IMR-90 (cell line): ENCODE measurements at regions not wholly inside any gene's neighbourhood (a gene's known extent, or its start where the extent isn't known, plus 50 kb on each side); places are given as distances from the start of the nearest gene placed in this dataset.

Experiments used
- ATAC-seq: fragments of 200-7000 bp; cut with Tn5 transposase; 2 replicates; pipeline ENCODE4 v1.9.1; 2020; ENCODE audit warnings: low read depth, mild to moderate bottlenecking, moderate library complexity
- BruUV-seq: library from RNA; stranded (reverse); fragments of 400-500 nt; replicated peaks from 2 replicates; lab custom pipeline; 2021; lab: Mats Ljungman, UMichigan
- CTCF ChIA-PET: fragments of 300-600 bp; formaldehyde crosslinking; extraction: SDS; loops from one replicate; lab custom pipeline; 2021; ENCODE audit warnings: antibody characterized with exemption; lab: Yijun Ruan, JAX
- POLR2A ChIA-PET: fragments of 300-600 bp; sonication (Branson Sonifier 250); formaldehyde crosslinking; loops from one replicate; lab custom pipeline; 2022; ENCODE audit warnings: antibody characterized with exemption; ENCODE audit not compliant: unreplicated experiment; lab: Charles Lee
- DNase-seq: peaks from one replicate; pipeline ENCODE4 v3.0.0; 2013
- H2AFZ ChIP-seq: replicated peaks from 2 replicates; pipeline ENCODE3; 2013; ENCODE audit warnings: low read length, mild to moderate bottlenecking; ENCODE audit not compliant: poor library complexity
- H2AK5ac ChIP-seq: 2 replicates; pipeline ENCODE4 v1.6.1; 2013; ENCODE audit warnings: low read depth, low read length, inconsistent platforms
- H2AK9ac ChIP-seq: replicated peaks from 2 replicates; pipeline ENCODE3; 2013; ENCODE audit warnings: mild to moderate bottlenecking, low read depth, low read length, moderate library complexity; ENCODE audit not compliant: poor library complexity
- H2BK120ac ChIP-seq: 2 replicates; pipeline ENCODE4 v1.6.1; 2013; ENCODE audit warnings: low read depth, low read length, inconsistent platforms
- H2BK15ac ChIP-seq: 3 replicates; pipeline ENCODE4 v1.6.1; 2013; ENCODE audit warnings: low read depth, low read length, inconsistent platforms
- H2BK20ac ChIP-seq: 2 replicates; pipeline ENCODE4 v1.6.1; 2013; ENCODE audit warnings: low read depth, mild to moderate bottlenecking, inconsistent platforms, low read length, moderate library complexity
- H2BK5ac ChIP-seq: 2 replicates; pipeline ENCODE4 v1.6.1; 2013; ENCODE audit warnings: mild to moderate bottlenecking, low read depth, low read length, inconsistent platforms; ENCODE audit not compliant: poor library complexity, severe bottlenecking
- H3K14ac ChIP-seq: replicated peaks from 2 replicates; pipeline ENCODE4 v1.6.1; 2013; ENCODE audit warnings: low read depth, low read length, inconsistent platforms
- H3K18ac ChIP-seq: 2 replicates; pipeline ENCODE4 v1.6.1; 2013; ENCODE audit warnings: low read depth, low read length, control low read depth
- H3K23ac ChIP-seq: 2 replicates; pipeline ENCODE4 v1.6.1; 2013; ENCODE audit warnings: low read depth, low read length, inconsistent platforms
- H3K27ac ChIP-seq: 2 replicates; pipeline ENCODE4 v1.5.1; 2013; ENCODE audit warnings: mild to moderate bottlenecking, control low read depth, low read length; ENCODE audit not compliant: insufficient read depth
- H3K27me3 ChIP-seq: 2 replicates; pipeline ENCODE4 v1.6.1; 2013; ENCODE audit warnings: low read length; ENCODE audit not compliant: control insufficient read depth, insufficient read depth
- H3K36me3 ChIP-seq: 2 replicates; pipeline ENCODE4 v1.6.1; 2013; ENCODE audit warnings: low read length, mixed read lengths; ENCODE audit not compliant: control insufficient read depth, insufficient read depth
- H3K4ac ChIP-seq: 2 replicates; pipeline ENCODE4 v1.6.1; 2013; ENCODE audit warnings: low read depth, low read length, inconsistent platforms
- H3K4me1 ChIP-seq: 2 replicates; pipeline ENCODE4 v1.6.1; 2013; ENCODE audit warnings: low read length, mixed read lengths; ENCODE audit not compliant: control insufficient read depth, insufficient read depth
- H3K4me2 ChIP-seq: 2 replicates; pipeline ENCODE4 v1.6.1; 2013; ENCODE audit warnings: low read depth, mild to moderate bottlenecking, control low read depth, low read length, moderate library complexity
- H3K4me3 ChIP-seq: 2 replicates; pipeline ENCODE4 v1.5.1; 2013; ENCODE audit warnings: low read depth, mild to moderate bottlenecking, control low read depth, low read length, moderate library complexity; ENCODE audit not compliant: insufficient read depth
- H3K56ac ChIP-seq: 2 replicates; pipeline ENCODE4 v1.6.1; 2013; ENCODE audit warnings: low read length, inconsistent platforms; ENCODE audit not compliant: insufficient read depth; ENCODE audit errors: extremely low read depth
- H3K79me1 ChIP-seq, 2 experiments: 2 replicates each; pipeline ENCODE4 v1.6.1; 2013; ENCODE audit warnings: low read length in 2 of 2, inconsistent platforms in 1 of 2, low read depth in 1 of 2
- H3K9ac ChIP-seq: 2 replicates; pipeline ENCODE4 v1.6.1; 2013; ENCODE audit warnings: low read depth, low read length, control low read depth
- H3K9me1 ChIP-seq: 2 replicates; pipeline ENCODE4 v1.6.1; 2013; ENCODE audit warnings: low read length, inconsistent platforms; ENCODE audit not compliant: insufficient read depth
- H3K9me3 ChIP-seq: 2 replicates; pipeline ENCODE4 v1.6.1; 2013; ENCODE audit warnings: low read length; ENCODE audit not compliant: control insufficient read depth, insufficient read depth
- H4K20me1 ChIP-seq: 2 replicates; pipeline ENCODE4 v1.6.1; 2013; ENCODE audit warnings: low read length, inconsistent platforms; ENCODE audit not compliant: insufficient read depth
- H4K5ac ChIP-seq: 2 replicates; pipeline ENCODE4 v1.6.1; 2013; ENCODE audit warnings: mild to moderate bottlenecking, low read depth, low read length, control low read depth
- H4K8ac ChIP-seq, 2 experiments: 2 replicates each; pipeline ENCODE4 v1.6.1; 2013; ENCODE audit warnings: low read depth in 2 of 2, low read length in 2 of 2, control low read depth in 1 of 2, inconsistent platforms in 1 of 2
- H4K91ac ChIP-seq: 2 replicates; pipeline ENCODE4 v1.6.1; 2013; ENCODE audit warnings: low read depth, low read length, inconsistent platforms; ENCODE audit not compliant: insufficient read depth
- BHLHE40 ChIP-seq: fragments of 150-350 bp; IDR thresholded peaks from 2 replicates; pipeline ENCODE4 v1.6.1; 2016; ENCODE audit warnings: mild to moderate bottlenecking, low read depth, low read length
- CHD1 ChIP-seq: IDR thresholded peaks from 2 replicates; pipeline ENCODE4 v1.6.1; 2012; ENCODE audit warnings: low read depth, low read length, improper control_type of control experiment
- ELK1 ChIP-seq: fragments of 150-350 bp; IDR thresholded peaks from 2 replicates; pipeline ENCODE4 v1.6.1; 2016; ENCODE audit warnings: low read depth, mild to moderate bottlenecking, low read length, moderate library complexity, borderline replicate concordance
- FOS ChIP-seq: fragments of 150-350 bp; IDR thresholded peaks from 2 replicates; pipeline ENCODE4 v1.6.1; 2016; ENCODE audit warnings: low read depth, low read length
- MAFK ChIP-seq: IDR thresholded peaks from 2 replicates; pipeline ENCODE4 v1.6.1; 2012; ENCODE audit warnings: low read depth, low read length, improper control_type of control experiment
- MAZ ChIP-seq: IDR thresholded peaks from 2 replicates; pipeline ENCODE4 v1.6.1; 2012; ENCODE audit warnings: low read depth, mild to moderate bottlenecking, low read length, improper control_type of control experiment, moderate library complexity, borderline replicate concordance
- RFX5 ChIP-seq: IDR thresholded peaks from 2 replicates; pipeline ENCODE4 v1.8.0; 2012; ENCODE audit warnings: low read depth, mild to moderate bottlenecking, low read length, moderate library complexity
- WGBS, 2 experiments: methylation state at CpG; one replicate each; pipeline versions ENCODE4 v1.1.5 to v1.1.7; 2013; ENCODE audit warnings: missing lambda C conversion rate in 2 of 2; ENCODE audit not compliant: insufficient read length in 1 of 2; ENCODE audit errors: extremely low coverage in 2 of 2; 5-methylcytosine and 5-hydroxymethylcytosine counted together
- dilution Hi-C: fragments of 300-500 bp; cut with HindIII; formaldehyde crosslinking; loops from one replicate; pipeline ENCODE4 v1.14.3; 2018; ENCODE audit warnings: low sequenced_read_pairs; ENCODE audit not compliant: unreplicated experiment
- in situ Hi-C: fragments of 300-500 bp; cut with MboI; formaldehyde crosslinking; loops from 3 replicates; pipeline ENCODE4 v1.14.3; 2019; ENCODE audit warnings: low sequenced_read_pairs, inconsistent platforms, mixed read lengths
- intact Hi-C: fragments of 100-400 bp; cut with micrococcal nuclease; formaldehyde crosslinking; loops from 2 replicates; pipeline ENCODE4 v1.10.0; 2022

- no peak overlapping the region for H3K4me3 ChIP-seq
- no peak for ATAC-seq
- dilution Hi-C loops: no loop called here
Observed at GRCh38 chr4:35652197-35652596, 592.1 kb downstream of the ARAP2 start.

More at GRCh38 chr4:35652197-35652596, 592.1 kb downstream of the ARAP2 start:
- Histone ChIP-seq H2BK20ac (no peak overlapping the region), H3K9ac (no peak overlapping the region), H3K18ac (no peak overlapping the region), H3K27ac (no peak overlapping the region), H2BK120ac (no peak overlapping the region), H3K56ac (no peak overlapping the region), H3K9me3 (peaks cover 9% of the 10 kb centered on the region; the same call in 1 of the 2 replicates), H2AK5ac (no peak overlapping the region), H3K9me1 (no peaks in the 10 kb centered on the region), H3K23ac (no peak overlapping the region), H2AK9ac (no peak overlapping the region), H3K4ac (no peak overlapping the region), H3K36me3 (no peaks in the 10 kb centered on the region), H3K4me1 (no peaks in the 10 kb centered on the region), H2AFZ (no peak overlapping the region), H2BK5ac (no peak overlapping the region), H3K14ac (no peak overlapping the region), H4K8ac (no peak overlapping the region), H3K79me1 (no peaks in the 10 kb centered on the region), H4K91ac (no peak overlapping the region), H3K4me2 (no peak overlapping the region), H4K20me1 (no peaks in the 10 kb centered on the region), H3K27me3 (no peaks in the 10 kb centered on the region), H2BK15ac (no peak overlapping the region), H4K5ac (no peak overlapping the region)
- in situ Hi-C loops: no loop called here
- TF ChIP-seq BHLHE40 (no peak), ELK1 (no peak), MAZ (no peak), FOS (no peak), MAFK (no peak), RFX5 (no peak), CHD1 (no peak)
- WGBS, 2 experiments: no CpG with 5 or more reads among the region's 4 CpGs
- no peak for DNase-seq
- ChIA-PET CTCF (no interaction called here), POLR2A (no interaction called here)
- intact Hi-C loops: no loop called here
- BruUV-seq: no TSS peak
